H9 (cell line): ENCODE measurements at regions not wholly inside any gene's neighbourhood (a gene's known extent, or its start where the extent isn't known, plus 50 kb on each side); places are given as distances from the start of the nearest gene placed in this dataset.

Experiments
- DNase-seq: peaks from one replicate; pipeline ENCODE4 v3.0.0-alpha.2; 2017
- H2AFZ ChIP-seq: one replicate; pipeline ENCODE4 v1.6.1; 2013; ENCODE audit warnings: mild to moderate bottlenecking, low read length, control low read depth, moderate library complexity
- H2AK5ac ChIP-seq: 2 replicates; pipeline ENCODE4 v1.6.1; 2013; ENCODE audit warnings: low read length, control low read depth, mixed read lengths; ENCODE audit not compliant: insufficient read length
- H2BK120ac ChIP-seq: one replicate; pipeline ENCODE4 v1.6.1; 2013; ENCODE audit warnings: low read depth, mild to moderate bottlenecking, low read length, control low read depth, inconsistent platforms; ENCODE audit not compliant: poor library complexity, severe bottlenecking
- H2BK12ac ChIP-seq: 2 replicates; pipeline ENCODE4 v1.6.1; 2013; ENCODE audit warnings: low read length, control low read depth, mixed read lengths, low read depth; ENCODE audit not compliant: insufficient read length
- H2BK15ac ChIP-seq: 2 replicates; pipeline ENCODE4 v1.6.1; 2013; ENCODE audit warnings: low read depth, low read length, control low read depth
- H2BK20ac ChIP-seq: one replicate; pipeline ENCODE4 v1.6.1; 2013; ENCODE audit warnings: low read depth, mild to moderate bottlenecking, low read length, control low read depth, inconsistent platforms; ENCODE audit not compliant: poor library complexity, severe bottlenecking
- H2BK5ac ChIP-seq: 2 replicates; pipeline ENCODE4 v1.6.1; 2013; ENCODE audit warnings: low read length, control low read depth, mixed read lengths; ENCODE audit not compliant: insufficient read length
- H3K14ac ChIP-seq: 2 replicates; pipeline ENCODE4 v1.6.1; 2013; ENCODE audit warnings: low read length, control low read depth; ENCODE audit not compliant: insufficient read depth
- H3K18ac ChIP-seq: 2 replicates; pipeline ENCODE4 v1.6.1; 2013; ENCODE audit warnings: low read depth, mild to moderate bottlenecking, mixed read lengths, low read length, control low read depth; ENCODE audit not compliant: insufficient read length
- H3K23ac ChIP-seq: 2 replicates; pipeline ENCODE4 v1.6.1; 2013; ENCODE audit warnings: low read length, control low read depth, mixed read lengths, low read depth; ENCODE audit not compliant: insufficient read length
- H3K23me2 ChIP-seq: 2 replicates; pipeline ENCODE4 v1.6.1; 2013; ENCODE audit warnings: low read depth, mild to moderate bottlenecking, mixed read lengths, low read length, control low read depth; ENCODE audit not compliant: insufficient read length, poor library complexity, severe bottlenecking
- H3K27ac ChIP-seq: 2 replicates; pipeline ENCODE4 v1.5.1; 2013; ENCODE audit warnings: low read length, control low read depth, mixed read lengths, low read depth; ENCODE audit not compliant: insufficient read length
- H3K27me3 ChIP-seq: 2 replicates; pipeline ENCODE4 v1.6.1; 2013; ENCODE audit warnings: low read length, control low read depth, inconsistent platforms; ENCODE audit not compliant: insufficient read depth
- H3K4ac ChIP-seq: 2 replicates; pipeline ENCODE4 v1.6.1; 2013; ENCODE audit warnings: low read depth, mild to moderate bottlenecking, control low read depth, inconsistent platforms, low read length, moderate library complexity
- H3K4me1 ChIP-seq: 2 replicates; pipeline ENCODE4 v1.6.1; 2013; ENCODE audit warnings: low read length, control low read depth, inconsistent platforms; ENCODE audit not compliant: insufficient read depth
- H3K4me2 ChIP-seq: 2 replicates; pipeline ENCODE4 v1.6.1; 2013; ENCODE audit warnings: low read length, control low read depth, mixed read lengths; ENCODE audit not compliant: insufficient read length, insufficient read depth
- H3K56ac ChIP-seq: 2 replicates; pipeline ENCODE4 v1.6.1; 2013; ENCODE audit warnings: low read depth, mild to moderate bottlenecking, mixed read lengths, low read length, control low read depth; ENCODE audit not compliant: insufficient read length
- H3K79me1 ChIP-seq: 2 replicates; pipeline ENCODE4 v1.6.1; 2013; ENCODE audit warnings: low read depth, mild to moderate bottlenecking, moderate library complexity, low read length, control low read depth, inconsistent platforms; ENCODE audit not compliant: insufficient read depth, poor library complexity, severe bottlenecking
- H3K79me2 ChIP-seq: 2 replicates; pipeline ENCODE4 v1.6.1; 2013; ENCODE audit warnings: low read length, control low read depth, inconsistent platforms; ENCODE audit not compliant: insufficient read depth
- H3K9ac ChIP-seq: 2 replicates; pipeline ENCODE4 v1.6.1; 2013; ENCODE audit warnings: low read length, control low read depth, mixed read lengths; ENCODE audit not compliant: insufficient read length; ENCODE audit errors: extremely low read depth
- H3K9me3 ChIP-seq: one replicate; pipeline ENCODE4 v1.6.1; 2013; ENCODE audit warnings: low read depth, low read length, inconsistent platforms; ENCODE audit not compliant: control insufficient read depth
- H3T11ph ChIP-seq: one replicate; pipeline ENCODE4 v1.6.1; 2013; ENCODE audit warnings: mild to moderate bottlenecking, low read length, control low read depth, inconsistent platforms
- H4K20me1 ChIP-seq: one replicate; pipeline ENCODE4 v1.6.1; 2013; ENCODE audit not compliant: control insufficient read depth, insufficient read length, insufficient read depth
- H4K5ac ChIP-seq: 2 replicates; pipeline ENCODE4 v1.6.1; 2013; ENCODE audit warnings: low read depth, mild to moderate bottlenecking, mixed read lengths, low read length, control low read depth; ENCODE audit not compliant: insufficient read length
- H4K8ac ChIP-seq: replicated peaks from 2 replicates; pipeline ENCODE4 v1.6.1; 2013; ENCODE audit warnings: low read length, control low read depth, mixed read lengths, low read depth; ENCODE audit not compliant: insufficient read length
- H4K91ac ChIP-seq: 2 replicates; pipeline ENCODE4 v1.6.1; 2013; ENCODE audit warnings: low read depth, mild to moderate bottlenecking, moderate library complexity, mixed read lengths, low read length, control low read depth; ENCODE audit not compliant: insufficient read length
- H3K27ac Mint-ChIP-seq, 3 experiments: 2 replicates in 2 of 3; 3 replicates in 1 of 3; pipeline ENCODE4 v1.8.0; 2020 to 2021; ENCODE audit warnings: mixed read lengths in 3 of 3, mild to moderate bottlenecking in 1 of 3, moderate library complexity in 1 of 3
- H3K27me3 Mint-ChIP-seq: 2 replicates; pipeline ENCODE4 v1.8.0; 2021; ENCODE audit warnings: low read depth, mild to moderate bottlenecking, moderate library complexity, mixed read lengths
- H3K36me3 Mint-ChIP-seq, 3 experiments: 2 replicates in 2 of 3; 3 replicates in 1 of 3; pipeline ENCODE4 v1.8.0; 2020 to 2021; ENCODE audit warnings: low read depth in 3 of 3, mixed read lengths in 3 of 3; ENCODE audit not compliant: insufficient read depth in 1 of 3
- H3K4me1 Mint-ChIP-seq, 2 experiments: 2 replicates each; pipeline ENCODE4 v1.8.0; 2020; ENCODE audit warnings: mixed read lengths in 2 of 2
- H3K4me3 Mint-ChIP-seq, 2 experiments: 2 replicates in 1 of 2; 3 replicates in 1 of 2; pipeline ENCODE4 v1.8.0; 2020 to 2021; ENCODE audit warnings: mild to moderate bottlenecking in 2 of 2, mixed read lengths in 2 of 2, moderate library complexity in 1 of 2
- H3K9me3 Mint-ChIP-seq, 2 experiments: 2 replicates in 1 of 2; 3 replicates in 1 of 2; pipeline ENCODE4 v1.8.0; 2020; ENCODE audit warnings: mild to moderate bottlenecking in 2 of 2, mixed read lengths in 2 of 2, moderate library complexity in 1 of 2
- CTCF ChIP-seq: fragments of 200-600 bp; sonication (generic); conservative IDR thresholded peaks from 3 replicates; pipeline ENCODE4 v1.8.0; 2021; ENCODE audit warnings: antibody characterized with exemption, mild to moderate bottlenecking
- WGBS: extraction: QIAGEN DNeasy Blood & Tissue Kit; methylation state at CpG from one replicate; pipeline ENCODE4 v1.1.7; 2013; ENCODE audit warnings: missing lambda C conversion rate, low lambda C conversion rate, mixed read lengths; ENCODE audit not compliant: insufficient read length; ENCODE audit errors: extremely low coverage; 5-methylcytosine and 5-hydroxymethylcytosine counted together

GRCh38 chr18:8910186-8910822, 192.2 kb upstream of the NDUFV2 start:
- Histone ChIP-seq H3K23ac (no peak overlapping the region), H2AK5ac (no peak overlapping the region), H2BK5ac (no peak overlapping the region), H3K9ac (no peak overlapping the region), H4K5ac (no peak overlapping the region), H3K4me1 (no peaks in the 10 kb centered on the region), H3K27me3 (no peaks in the 10 kb centered on the region), H3T11ph (no peak overlapping the region), H2BK20ac (no peak overlapping the region), H3K9me3 (no peaks in the 10 kb centered on the region), H3K4ac (no peak overlapping the region), H3K27ac (no peak overlapping the region), H2BK12ac (no peak overlapping the region), H3K14ac (no peak overlapping the region), H4K91ac (no peak overlapping the region), H2BK15ac (no peak overlapping the region), H3K23me2 (no peaks in the 10 kb centered on the region), H3K18ac (no peak overlapping the region), H3K56ac (no peak overlapping the region), H3K4me2 (no peak overlapping the region), H4K20me1 (no peaks in the 10 kb centered on the region), H4K8ac (no peak overlapping the region), H3K79me1 (no peaks in the 10 kb centered on the region), H2BK120ac (no peak overlapping the region), H2AFZ (no peak overlapping the region), H3K79me2 (no peaks in the 10 kb centered on the region)
- no peak for TF ChIP-seq CTCF
- no peak overlapping the region for H3K4me3 Mint-ChIP-seq
- no CpG with 5 or more reads among the region's 4 CpGs for WGBS
- H3K4me1 Mint-ChIP-seq, result peaks cover 8 to 17% of the 10 kb centered on the region in 2 experiments
- H3K9me3 Mint-ChIP-seq, result peaks cover 41 to 51% of the 10 kb centered on the region in 2 experiments
- H3K27ac Mint-ChIP-seq, result no peak overlapping the region
- DNase-seq, result no peak
- peaks cover 2% of the 10 kb centered on the region; the same call in 1 of the 2 replicates for H3K27me3 Mint-ChIP-seq
- H3K36me3 Mint-ChIP-seq, result peaks cover 18 to 47% (median 21%) of the 10 kb centered on the region in 3 experiments
